Urinary bladder (tissue), 3 donors: ENCODE measurements at regions not wholly inside any gene's neighbourhood (a gene's known extent, or its start where the extent isn't known, plus 50 kb on each side); places are given as distances from the start of the nearest gene placed in this dataset.

Experiments used
- DNase-seq: peaks from one replicate; pipeline ENCODE4 v3.0.0-alpha.2; 2015; ENCODE audit errors: extremely low spot score
- H3K27ac ChIP-seq: one replicate; pipeline ENCODE4 v1.5.1; 2013; ENCODE audit warnings: low read depth, mild to moderate bottlenecking, moderate library complexity
- H3K36me3 ChIP-seq: one replicate; pipeline ENCODE4 v1.6.1; 2013; ENCODE audit warnings: mild to moderate bottlenecking, moderate library complexity; ENCODE audit not compliant: insufficient read depth
- H3K4me1 ChIP-seq: one replicate; pipeline ENCODE4 v1.6.1; 2013; ENCODE audit warnings: mild to moderate bottlenecking, moderate library complexity; ENCODE audit not compliant: insufficient read depth
- H3K4me3 ChIP-seq: one replicate; pipeline ENCODE4 v1.5.1; 2013; ENCODE audit warnings: low read depth, low read length
- WGBS: extraction: QIAGEN DNeasy Blood & Tissue Kit; methylation state at CpG from one replicate; pipeline ENCODE4 v1.1.7; 2013; 5-methylcytosine and 5-hydroxymethylcytosine counted together
- donor health status: healthy with polysubstance abuse.
- donor health status: healthy.

DNA sequence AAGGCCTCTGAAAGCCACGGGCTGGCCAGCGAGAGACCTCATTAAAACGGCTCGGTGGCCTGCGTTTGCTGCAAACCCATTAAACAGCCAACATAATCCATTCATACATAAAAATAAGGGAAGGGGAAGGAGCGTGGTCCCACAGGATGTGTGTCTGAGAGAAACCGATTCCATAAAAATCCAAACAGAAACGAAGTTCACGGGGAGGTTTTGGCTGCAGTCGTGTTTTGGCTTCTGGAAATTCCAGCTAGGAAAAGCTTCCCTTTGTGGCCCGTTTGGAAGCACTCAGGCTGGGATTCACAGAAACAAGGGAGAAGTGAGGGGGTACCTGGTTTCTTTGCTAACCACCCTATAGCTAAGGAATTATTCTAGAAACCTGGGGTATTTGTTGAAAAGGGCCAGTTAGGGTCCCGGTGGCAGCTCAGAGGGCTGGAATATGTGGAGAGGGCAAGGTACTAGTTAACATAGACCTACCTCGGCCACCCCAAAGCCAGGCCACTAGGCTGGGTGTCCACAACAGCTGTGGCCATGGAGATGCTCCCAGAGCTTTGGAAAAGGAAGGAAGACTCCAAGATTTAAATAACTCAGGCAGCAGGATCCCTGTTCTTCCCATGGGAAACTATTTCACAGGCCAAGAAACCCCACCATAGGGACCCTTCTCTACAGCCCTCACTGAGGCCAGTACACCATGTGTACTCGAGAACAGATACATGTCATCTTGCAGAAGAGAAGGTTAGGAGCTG, 166.8 kb downstream of the BCOR start:
- Histone ChIP-seq H3K36me3 (no peaks in the 10 kb centered on the region), H3K27ac (no peak overlapping the region), H3K4me1 (no peaks in the 10 kb centered on the region), H3K4me3 (no peak overlapping the region)
- WGBS = 51% methylated on average over 14 of the region's 14 CpGs
- no peak for DNase-seq

DNA sequence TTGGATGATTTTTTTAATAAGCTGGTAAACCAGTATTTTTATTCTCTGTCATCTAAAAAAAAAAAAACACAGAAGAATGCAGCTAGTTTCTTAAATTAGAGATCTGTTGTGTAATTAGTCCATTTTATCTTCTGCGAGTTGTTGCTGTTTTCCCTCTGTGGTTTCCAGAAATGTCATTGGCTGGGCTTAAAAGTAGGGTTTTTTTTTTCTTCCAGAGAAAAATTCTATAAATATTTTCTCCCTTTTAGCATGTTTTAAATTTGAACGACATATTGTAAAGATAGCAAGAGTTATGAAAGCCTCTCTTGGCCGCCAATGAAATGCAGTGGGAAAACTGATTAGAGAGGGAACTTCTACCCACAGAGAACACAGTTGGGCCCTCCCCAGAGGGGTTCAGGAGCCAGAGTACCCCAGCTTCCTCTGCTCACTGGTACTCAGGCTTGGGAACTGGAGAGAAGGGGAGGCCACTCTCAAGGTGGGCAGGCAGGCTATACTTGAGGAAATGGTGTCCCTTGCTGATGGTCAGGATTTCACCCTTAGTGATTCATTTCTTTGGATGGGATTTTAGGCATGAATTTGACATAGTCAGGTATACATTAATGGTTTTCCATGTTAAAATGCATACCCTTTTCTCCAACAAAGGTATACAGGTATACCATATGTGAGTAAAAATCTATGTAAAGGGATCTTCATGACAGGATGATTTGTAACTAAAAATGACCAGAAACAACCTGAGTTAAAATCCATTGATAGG, 166.1 kb downstream of the BCOR start:
- H3K36me3 ChIP-seq = no peaks in the 10 kb centered on the region
- WGBS = 43% methylated on average over 3 of the region's 3 CpGs
- H3K4me3 ChIP-seq = no peak overlapping the region
- no peak for DNase-seq
- H3K27ac ChIP-seq = no peak overlapping the region
- no peaks in the 10 kb centered on the region for H3K4me1 ChIP-seq

DNA sequence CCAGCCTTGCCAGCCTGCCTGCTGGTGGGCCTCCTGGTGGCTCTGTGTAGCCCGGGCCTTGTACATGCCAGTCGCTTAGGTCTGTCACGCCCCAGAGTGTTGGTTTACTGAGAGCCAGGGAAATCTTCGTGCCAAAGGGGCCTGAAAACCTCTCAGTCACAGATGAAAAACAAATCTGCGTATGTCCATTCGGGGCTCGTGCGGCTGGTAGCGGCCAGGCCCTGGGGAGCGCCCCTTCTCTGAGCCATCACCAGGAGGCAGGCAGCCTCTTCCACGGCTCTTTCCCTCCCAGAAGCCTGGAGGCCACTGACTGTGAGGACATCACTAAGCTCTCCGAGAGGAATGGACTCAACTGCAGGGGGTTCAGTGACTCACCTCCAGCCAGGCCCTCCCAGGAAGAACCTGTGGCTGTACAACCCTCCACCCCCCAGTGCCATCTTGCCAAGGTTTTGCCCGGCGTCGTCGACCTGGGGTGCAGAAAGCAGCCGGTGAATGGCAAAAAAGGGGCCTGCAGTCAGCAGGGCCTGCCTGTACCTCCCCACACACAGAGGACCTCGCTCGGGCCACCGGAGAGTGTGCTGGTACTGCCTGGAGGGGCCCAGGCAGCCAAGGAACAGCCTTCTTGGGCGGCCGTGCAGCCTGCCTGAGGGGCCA, 162.2 kb downstream of the BCOR start:
- Histone ChIP-seq H3K27ac (no peak overlapping the region), H3K4me1 (no peaks in the 10 kb centered on the region), H3K36me3 (no peaks in the 10 kb centered on the region), H3K4me3 (no peak overlapping the region)
- WGBS = 91% methylated on average over 22 of the region's 22 CpGs
- no peak for DNase-seq

DNA sequence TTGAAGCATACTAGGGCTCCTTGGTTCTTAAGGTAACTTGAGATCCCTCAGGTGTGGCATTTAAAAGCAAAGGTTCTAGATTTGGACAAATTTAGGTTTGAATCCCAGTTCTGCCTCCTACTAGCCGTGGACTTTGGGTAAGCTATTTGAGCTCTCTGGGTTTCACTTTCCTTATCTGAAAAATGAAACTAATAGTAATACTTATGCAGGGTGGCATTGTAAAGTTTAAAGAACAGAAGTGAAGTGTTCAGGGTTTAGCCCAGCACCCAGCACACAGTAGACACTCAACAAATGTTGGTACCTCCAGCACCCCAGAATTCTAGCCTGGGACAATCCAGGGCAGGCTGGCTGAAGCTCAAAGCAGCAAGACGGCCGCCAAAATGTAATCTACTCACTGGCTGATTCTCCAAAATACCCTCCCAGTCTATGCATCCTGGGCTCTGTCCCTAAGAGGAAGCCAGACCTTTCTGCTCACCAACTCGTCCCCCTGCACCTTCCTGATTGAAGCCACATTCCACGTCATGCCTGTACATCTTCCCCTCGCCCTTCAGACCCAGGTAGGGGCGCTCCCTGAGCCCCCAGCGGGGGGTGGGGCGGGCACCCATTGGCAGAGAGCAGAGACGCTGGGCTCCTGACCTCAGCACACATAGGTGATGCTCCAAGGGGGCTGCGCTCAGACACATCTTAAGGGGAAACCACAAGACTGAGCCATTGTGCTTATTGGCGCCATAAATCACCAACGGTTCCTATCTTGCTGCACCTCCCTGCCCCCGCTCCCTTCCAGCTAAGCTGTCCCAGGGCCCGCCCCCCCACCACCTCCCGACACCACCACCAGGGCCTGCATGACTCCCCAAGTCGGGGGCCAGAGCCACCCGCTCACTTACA, 160.6 kb downstream of the BCOR start:
- H3K36me3 ChIP-seq = no peaks in the 10 kb centered on the region
- H3K4me3 ChIP-seq = no peak overlapping the region
- H3K27ac ChIP-seq = no peak overlapping the region
- no peaks in the 10 kb centered on the region for H3K4me1 ChIP-seq
- WGBS = 73% methylated on average over 18 of the region's 18 CpGs
- DNase-seq = no peak

DNA sequence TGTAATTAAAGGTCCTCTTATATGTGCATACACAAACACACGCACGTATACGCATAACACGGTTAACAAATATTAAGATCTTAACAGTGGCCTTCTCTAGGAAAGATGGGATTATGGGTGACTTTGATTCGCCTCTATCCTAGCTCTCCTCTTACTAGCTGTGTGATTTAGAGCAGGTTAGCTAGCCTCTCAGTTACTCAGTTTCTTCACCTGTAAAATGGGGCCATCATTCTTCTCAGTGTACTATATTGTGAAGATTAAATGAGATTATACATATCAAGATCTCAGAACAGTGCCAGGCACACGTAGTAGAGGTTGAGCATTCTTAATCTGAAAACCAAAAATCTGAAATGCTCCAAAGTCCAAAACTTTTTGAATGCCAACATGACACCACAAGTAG, 159.3 kb downstream of the BCOR start:
- Histone ChIP-seq H3K4me3 (no peak overlapping the region), H3K36me3 (no peaks in the 10 kb centered on the region), H3K27ac (no peak overlapping the region), H3K4me1 (no peaks in the 10 kb centered on the region)
- 98% methylated on average over 6 of the region's 6 CpGs for WGBS
- no peak for DNase-seq

DNA sequence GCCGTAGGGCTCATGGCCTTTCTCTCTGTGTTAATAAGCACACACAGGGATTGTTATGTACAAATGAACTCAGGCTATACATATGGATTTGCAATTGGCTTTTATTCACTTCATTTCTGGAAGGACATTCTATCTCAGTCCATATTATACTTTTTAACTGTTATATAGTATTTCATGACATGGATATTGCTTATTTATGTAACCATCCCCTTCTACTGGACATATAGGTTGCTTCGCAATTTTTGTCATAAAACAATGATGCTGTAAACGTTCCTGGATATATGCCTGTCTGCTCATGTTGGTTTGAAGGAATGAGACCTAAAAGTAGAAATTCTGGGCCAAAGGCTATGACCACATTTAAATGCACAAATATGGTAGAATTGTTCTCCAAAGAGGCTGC, 158.1 kb downstream of the BCOR start:
- Histone ChIP-seq H3K4me1 (no peaks in the 10 kb centered on the region), H3K4me3 (no peak overlapping the region), H3K36me3 (no peaks in the 10 kb centered on the region), H3K27ac (no peak overlapping the region)
- no peak for DNase-seq
- 92% methylated on average over 3 of the region's 3 CpGs for WGBS

DNA sequence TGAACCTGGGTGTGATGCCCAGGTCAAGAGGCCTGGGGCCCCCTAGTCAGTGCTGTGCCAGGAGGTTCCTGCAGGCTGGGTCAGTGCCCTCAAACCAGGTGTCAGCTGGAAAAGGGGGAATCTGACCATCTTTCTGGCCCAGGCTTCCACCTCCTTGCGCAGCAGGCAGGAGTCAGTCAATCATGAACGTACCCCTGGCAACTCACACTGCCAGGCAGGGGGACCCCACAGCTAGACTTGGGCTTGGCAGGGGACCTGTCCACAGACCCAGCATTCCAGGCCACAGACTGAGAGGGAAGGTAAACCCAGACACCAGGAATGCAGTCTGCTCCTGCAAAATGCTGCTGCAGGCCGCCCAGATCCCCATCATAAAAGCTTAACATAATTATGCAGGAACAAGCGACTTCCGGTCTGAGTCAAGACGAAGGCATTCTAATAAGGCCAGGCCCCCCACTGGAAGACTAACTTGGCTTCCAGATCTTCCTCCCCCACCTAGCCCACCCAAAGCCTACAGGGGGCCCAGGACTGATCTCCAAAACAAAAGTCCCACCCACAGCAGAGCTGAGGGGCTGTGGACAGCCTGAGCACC, 156.3 kb downstream of the BCOR start:
- H3K4me1 ChIP-seq = no peaks in the 10 kb centered on the region
- no peaks in the 10 kb centered on the region for H3K36me3 ChIP-seq
- no peak overlapping the region for H3K27ac ChIP-seq
- DNase-seq = no peak
- WGBS = 80% methylated on average over 6 of the region's 6 CpGs
- no peak overlapping the region for H3K4me3 ChIP-seq

DNA sequence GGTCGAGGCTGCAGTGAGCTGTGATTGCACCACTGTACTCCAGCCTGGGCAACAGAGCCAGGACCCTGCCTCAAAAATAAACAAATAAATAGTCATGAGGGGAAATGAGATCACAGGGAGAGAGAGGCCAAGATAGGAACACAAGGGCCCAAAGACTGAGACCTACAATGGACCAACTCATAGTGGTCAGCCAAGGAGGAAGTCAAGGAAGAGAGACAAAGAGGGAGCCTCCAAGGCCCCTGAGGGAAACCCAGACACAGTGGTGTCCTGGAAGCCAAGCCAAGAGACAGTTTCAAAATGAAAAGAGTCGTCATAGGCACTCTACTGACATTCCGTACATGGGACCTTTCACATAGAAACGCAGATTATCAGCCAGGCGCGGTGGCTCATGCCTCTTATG, 153.3 kb downstream of the BCOR start:
- Histone ChIP-seq H3K36me3 (no peaks in the 10 kb centered on the region), H3K27ac (no peak overlapping the region), H3K4me1 (no peaks in the 10 kb centered on the region), H3K4me3 (no peak overlapping the region)
- WGBS = 95% methylated on average over 6 of the region's 6 CpGs
- no peak for DNase-seq

DNA sequence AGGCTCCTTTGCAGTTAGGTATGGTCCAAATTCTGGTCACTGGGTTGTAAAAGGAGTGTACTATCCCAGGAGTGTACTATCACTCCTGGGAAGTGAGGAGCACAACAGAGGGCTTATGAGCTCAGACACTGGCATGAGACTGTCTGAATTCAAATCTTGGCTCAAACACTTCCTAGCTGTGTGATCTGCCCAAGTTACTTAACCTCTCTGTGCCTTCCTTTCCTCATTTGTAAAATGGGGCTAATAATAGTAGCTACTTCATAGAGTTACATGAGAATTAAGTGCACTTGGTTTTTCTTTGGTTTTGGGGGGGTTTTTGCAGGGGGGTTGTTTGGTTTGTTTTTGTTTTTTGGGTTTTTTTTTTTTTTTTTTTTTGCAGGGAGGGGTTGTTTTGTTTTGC, 152.0 kb downstream of the BCOR start:
- Histone ChIP-seq H3K4me1 (no peaks in the 10 kb centered on the region), H3K27ac (no peak overlapping the region), H3K36me3 (no peaks in the 10 kb centered on the region), H3K4me3 (no peak overlapping the region)
- DNase-seq = no peak

DNA sequence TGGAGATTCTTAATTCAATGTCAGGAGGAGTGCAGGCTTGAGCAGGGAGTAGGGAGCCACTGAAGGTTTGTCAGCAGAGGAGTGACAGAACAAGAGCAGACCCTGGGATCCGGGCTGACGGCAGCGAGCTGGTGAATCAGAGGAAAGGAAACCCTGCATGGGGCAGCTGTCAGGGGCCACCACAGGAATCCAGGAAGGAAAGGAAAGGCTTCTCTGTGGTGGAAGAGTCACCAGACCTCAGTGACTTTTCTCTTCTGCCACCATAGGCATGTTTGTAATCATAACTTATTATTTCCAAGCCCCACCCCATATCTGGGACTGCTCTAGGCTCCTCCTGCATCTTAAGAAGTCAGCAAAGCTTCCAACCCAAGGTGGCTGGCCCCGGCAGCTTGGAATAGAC, 150.9 kb downstream of the BCOR start:
- 91% methylated on average over 4 of the region's 4 CpGs for WGBS
- H3K27ac ChIP-seq = no peak overlapping the region
- H3K4me1 ChIP-seq = no peaks in the 10 kb centered on the region
- no peak overlapping the region for H3K4me3 ChIP-seq
- no peak for DNase-seq
- no peaks in the 10 kb centered on the region for H3K36me3 ChIP-seq

DNA sequence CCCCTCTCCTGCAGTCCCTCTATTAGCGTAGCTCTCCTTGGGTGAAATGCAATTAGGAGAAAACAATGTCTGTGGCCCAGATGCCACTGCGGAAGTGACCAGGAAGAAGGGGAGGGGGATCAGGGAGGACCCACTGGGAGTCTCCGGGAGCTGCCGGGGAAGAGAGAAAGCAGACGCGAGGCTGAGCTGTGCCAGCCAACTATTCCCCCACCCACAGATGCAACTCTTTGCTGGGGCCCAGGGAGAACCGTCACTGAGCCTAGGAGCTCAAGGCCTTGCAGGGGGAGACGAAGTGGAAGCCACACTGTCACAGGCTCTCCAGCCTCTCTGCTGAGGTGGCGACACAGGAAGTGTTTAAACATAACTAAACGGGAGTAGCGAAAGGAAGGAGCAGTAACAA, 149.2 kb downstream of the BCOR start:
- Histone ChIP-seq H3K4me3 (no peak overlapping the region), H3K36me3 (no peaks in the 10 kb centered on the region), H3K27ac (no peak overlapping the region), H3K4me1 (no peaks in the 10 kb centered on the region)
- no peak for DNase-seq
- WGBS = 69% methylated on average over 11 of the region's 11 CpGs

DNA sequence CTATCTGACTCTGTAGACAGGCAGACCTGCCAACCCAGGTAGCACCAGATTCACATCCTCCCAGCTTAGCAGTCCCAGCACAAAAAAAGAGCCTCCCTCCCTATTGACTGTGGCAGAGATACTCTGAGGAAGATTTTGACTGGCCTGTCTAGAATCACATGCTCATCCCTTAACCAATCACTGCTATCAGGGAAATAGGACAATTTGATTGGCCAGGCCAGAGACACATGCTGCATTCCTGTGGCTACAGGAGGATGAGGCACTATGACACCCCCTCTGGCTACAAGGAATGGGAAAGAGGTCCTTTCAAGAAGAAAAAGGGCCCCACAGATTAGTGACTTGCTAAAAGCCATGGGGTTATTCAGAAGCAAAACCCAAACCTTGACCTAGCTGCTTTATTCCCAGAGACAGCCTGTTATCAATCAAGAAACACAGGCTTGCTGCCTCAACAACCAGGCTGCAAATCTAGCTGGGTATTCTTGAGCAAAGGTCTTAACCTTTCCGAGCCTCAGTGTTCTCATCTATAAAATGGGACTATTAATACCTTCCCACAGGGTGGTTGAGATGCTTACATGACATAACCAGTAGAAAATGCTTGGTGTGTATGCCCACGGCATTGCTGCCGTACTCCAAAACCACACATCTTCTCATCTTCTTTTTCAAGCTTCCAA, 147.6 kb downstream of the BCOR start:
- no peak for DNase-seq
- WGBS = 96% methylated on average over 3 of the region's 3 CpGs

DNA sequence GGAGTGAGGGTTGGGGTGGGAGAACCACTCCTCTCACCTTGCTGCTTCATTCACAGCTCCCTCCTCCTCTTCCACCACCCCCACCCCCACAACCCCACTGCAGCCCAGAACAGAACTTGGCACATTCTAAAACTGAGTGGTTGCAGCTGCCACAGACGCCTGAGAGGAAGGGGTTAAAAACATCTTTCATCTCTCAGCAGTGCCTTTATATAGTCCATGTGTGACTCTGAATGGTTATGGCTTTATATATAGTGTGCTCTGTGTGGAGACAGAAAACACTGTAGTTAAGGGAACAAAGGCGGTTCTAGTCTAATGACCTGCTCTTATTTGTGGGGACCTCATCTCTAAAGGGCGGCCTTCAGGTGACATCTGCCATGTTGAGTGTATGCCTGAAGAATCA, 144.8 kb downstream of the BCOR start:
- Histone ChIP-seq H3K4me3 (no peak overlapping the region), H3K4me1 (no peaks in the 10 kb centered on the region), H3K36me3 (no peaks in the 10 kb centered on the region), H3K27ac (no peak overlapping the region)
- no peak for DNase-seq
- WGBS = 90% methylated on average over 3 of the region's 3 CpGs

More for the DNA sequence above, 147.6 kb downstream of the BCOR start:
- Histone ChIP-seq H3K4me1 (no peaks in the 10 kb centered on the region), H3K36me3 (no peaks in the 10 kb centered on the region), H3K4me3 (no peak overlapping the region), H3K27ac (no peak overlapping the region)
